Liver (tissue), 3 donors: ENCODE measurements at regions not wholly inside any gene's neighbourhood (a gene's known extent, or its start where the extent isn't known, plus 50 kb on each side); places are given as distances from the start of the nearest gene placed in this dataset.

Experiments
- EGR1 ChIP-seq, 2 donors: IDR thresholded peaks; 2 replicates each; pipeline ENCODE4 v1.6.1; 2016 to 2018; ENCODE audit warnings: antibody characterized with exemption in 2 of 2, low read depth in 2 of 2
- HNF4A ChIP-seq, 2 donors: conservative IDR thresholded peaks; 2 replicates each; pipeline ENCODE4 v1.6.1; 2016; ENCODE audit warnings: antibody characterized with exemption in 2 of 2, mild to moderate bottlenecking in 2 of 2
- HNF4G ChIP-seq: IDR thresholded peaks from 2 replicates; pipeline ENCODE4 v1.6.1; 2016; ENCODE audit warnings: antibody characterized with exemption
- RXRA ChIP-seq, 2 donors: IDR thresholded peaks; 2 replicates each; pipeline ENCODE4 v1.6.1; 2017 to 2018; ENCODE audit warnings: antibody characterized with exemption in 2 of 2, mild to moderate bottlenecking in 1 of 2
- SP1 ChIP-seq: IDR thresholded peaks from 2 replicates; pipeline ENCODE4 v1.6.1; 2018; ENCODE audit warnings: antibody characterized with exemption, mild to moderate bottlenecking
- TF ChIP-seq, protein P1 (sequence below): IDR thresholded peaks from 2 replicates; pipeline ENCODE4 v1.6.1; 2016; ENCODE audit warnings: antibody characterized with exemption, mild to moderate bottlenecking
- TF ChIP-seq, protein P2 (sequence below): fragments of 150-350 bp; IDR thresholded peaks from 2 replicates; pipeline ENCODE4 v1.5.1; 2017; ENCODE audit warnings: improper control_type of control experiment, low read depth, low read length; ENCODE audit not compliant: missing input control
- TF ChIP-seq, protein P3 (sequence below): IDR thresholded peaks from 2 replicates; pipeline ENCODE4 v1.6.1; 2016; ENCODE audit warnings: antibody characterized with exemption
- donor health status: healthy.
- donor health status: healthy.

DNA sequence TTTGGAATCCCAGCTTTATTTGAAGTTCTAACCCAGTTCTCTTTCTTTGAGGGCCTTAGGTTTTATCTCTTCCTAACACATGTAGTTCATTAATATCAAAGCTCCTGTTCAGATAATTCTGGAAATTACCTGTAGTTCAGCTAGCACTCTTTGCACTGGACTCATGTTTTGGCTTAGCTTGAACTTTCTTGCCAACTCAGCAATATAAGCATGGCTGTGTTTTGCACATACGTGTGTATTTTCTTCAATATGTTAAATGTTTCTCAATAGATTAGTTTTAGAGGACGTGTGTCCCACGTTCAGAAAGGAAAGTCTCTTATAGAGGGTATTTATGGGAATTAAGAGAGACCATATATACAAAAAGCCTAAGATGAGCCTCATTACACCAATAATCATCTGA, 271.8 kb upstream of the USP25 start:
- TF ChIP-seq, protein P1, sequence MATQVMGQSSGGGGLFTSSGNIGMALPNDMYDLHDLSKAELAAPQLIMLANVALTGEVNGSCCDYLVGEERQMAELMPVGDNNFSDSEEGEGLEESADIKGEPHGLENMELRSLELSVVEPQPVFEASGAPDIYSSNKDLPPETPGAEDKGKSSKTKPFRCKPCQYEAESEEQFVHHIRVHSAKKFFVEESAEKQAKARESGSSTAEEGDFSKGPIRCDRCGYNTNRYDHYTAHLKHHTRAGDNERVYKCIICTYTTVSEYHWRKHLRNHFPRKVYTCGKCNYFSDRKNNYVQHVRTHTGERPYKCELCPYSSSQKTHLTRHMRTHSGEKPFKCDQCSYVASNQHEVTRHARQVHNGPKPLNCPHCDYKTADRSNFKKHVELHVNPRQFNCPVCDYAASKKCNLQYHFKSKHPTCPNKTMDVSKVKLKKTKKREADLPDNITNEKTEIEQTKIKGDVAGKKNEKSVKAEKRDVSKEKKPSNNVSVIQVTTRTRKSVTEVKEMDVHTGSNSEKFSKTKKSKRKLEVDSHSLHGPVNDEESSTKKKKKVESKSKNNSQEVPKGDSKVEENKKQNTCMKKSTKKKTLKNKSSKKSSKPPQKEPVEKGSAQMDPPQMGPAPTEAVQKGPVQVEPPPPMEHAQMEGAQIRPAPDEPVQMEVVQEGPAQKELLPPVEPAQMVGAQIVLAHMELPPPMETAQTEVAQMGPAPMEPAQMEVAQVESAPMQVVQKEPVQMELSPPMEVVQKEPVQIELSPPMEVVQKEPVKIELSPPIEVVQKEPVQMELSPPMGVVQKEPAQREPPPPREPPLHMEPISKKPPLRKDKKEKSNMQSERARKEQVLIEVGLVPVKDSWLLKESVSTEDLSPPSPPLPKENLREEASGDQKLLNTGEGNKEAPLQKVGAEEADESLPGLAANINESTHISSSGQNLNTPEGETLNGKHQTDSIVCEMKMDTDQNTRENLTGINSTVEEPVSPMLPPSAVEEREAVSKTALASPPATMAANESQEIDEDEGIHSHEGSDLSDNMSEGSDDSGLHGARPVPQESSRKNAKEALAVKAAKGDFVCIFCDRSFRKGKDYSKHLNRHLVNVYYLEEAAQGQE = no peak
- TF ChIP-seq HNF4A (conservative IDR thresholded peaks at IDR 0.05) (no peak), EGR1 (IDR thresholded peaks at IDR 0.05; ENCODE audit: low read depth in 2 of 2) (no peak), SP1 (no peak), RXRA (IDR thresholded peaks at IDR 0.05) (no peak), HNF4G (no peak)
- TF ChIP-seq, protein P2, sequence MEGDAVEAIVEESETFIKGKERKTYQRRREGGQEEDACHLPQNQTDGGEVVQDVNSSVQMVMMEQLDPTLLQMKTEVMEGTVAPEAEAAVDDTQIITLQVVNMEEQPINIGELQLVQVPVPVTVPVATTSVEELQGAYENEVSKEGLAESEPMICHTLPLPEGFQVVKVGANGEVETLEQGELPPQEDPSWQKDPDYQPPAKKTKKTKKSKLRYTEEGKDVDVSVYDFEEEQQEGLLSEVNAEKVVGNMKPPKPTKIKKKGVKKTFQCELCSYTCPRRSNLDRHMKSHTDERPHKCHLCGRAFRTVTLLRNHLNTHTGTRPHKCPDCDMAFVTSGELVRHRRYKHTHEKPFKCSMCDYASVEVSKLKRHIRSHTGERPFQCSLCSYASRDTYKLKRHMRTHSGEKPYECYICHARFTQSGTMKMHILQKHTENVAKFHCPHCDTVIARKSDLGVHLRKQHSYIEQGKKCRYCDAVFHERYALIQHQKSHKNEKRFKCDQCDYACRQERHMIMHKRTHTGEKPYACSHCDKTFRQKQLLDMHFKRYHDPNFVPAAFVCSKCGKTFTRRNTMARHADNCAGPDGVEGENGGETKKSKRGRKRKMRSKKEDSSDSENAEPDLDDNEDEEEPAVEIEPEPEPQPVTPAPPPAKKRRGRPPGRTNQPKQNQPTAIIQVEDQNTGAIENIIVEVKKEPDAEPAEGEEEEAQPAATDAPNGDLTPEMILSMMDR = no peak
- TF ChIP-seq, protein P3, sequence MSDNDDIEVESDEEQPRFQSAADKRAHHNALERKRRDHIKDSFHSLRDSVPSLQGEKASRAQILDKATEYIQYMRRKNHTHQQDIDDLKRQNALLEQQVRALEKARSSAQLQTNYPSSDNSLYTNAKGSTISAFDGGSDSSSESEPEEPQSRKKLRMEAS = no peak
